ENCODE measurements at regions not wholly inside any gene's neighbourhood (a gene's known extent, or its start where the extent isn't known, plus 50 kb on each side); places are given as distances from the start of the nearest gene placed in this dataset.

DNA sequence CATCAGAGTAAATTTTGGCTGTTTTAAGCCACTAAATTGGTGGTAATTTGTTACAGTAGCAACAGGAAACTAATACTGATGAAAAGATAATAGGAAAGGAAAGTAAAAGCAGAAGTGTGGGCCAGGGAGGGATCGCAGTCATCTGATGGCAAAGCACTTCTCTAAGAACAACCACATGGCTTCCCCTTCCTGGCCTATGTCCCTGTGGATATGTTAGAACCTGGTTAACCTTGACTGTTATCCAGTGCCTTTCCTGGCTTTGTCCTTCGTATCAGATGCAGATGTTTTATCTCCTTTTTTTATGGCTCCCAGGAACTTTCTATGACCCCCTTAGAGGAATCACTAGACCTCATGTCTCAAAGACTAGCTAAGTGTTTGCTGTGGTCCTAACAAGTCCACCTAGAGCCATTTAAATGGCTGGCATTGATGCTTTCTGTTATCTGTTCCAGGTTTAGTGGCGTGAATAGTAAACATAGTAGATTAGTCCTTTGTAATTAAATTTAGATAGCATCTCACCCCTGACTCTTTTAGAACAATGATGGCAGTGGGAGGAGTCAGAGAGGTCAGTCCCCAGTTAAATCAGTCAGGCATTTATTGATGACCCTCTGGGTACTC is 79.2 kb upstream of the PHACTR2 start:
- H3K4me3 Mint-ChIP-seq, result no peak overlapping the region
- peak; percentile 31 for DNase-seq
- intact Hi-C loops (cut with micrococcal nuclease), result no loop called here

DNA sequence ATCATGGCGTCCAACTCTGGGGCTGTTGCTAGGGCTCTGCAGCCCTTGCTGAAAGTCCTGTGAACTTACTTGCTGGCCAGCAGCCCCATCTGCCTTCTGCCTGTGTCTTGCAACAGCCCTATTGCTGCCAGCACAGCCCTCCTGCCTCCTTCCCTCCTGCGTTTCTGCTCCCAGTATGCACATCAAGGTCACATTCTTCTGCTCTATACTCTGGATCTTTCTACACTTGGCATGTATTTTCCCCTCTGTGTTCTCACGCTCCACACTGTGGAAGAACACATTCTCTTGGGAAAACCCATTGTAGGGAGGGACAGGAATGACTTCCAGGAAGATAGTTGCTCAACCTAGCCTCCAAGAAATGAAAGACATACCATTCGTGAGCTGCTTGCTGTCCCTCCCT is 80.9 kb upstream of the PHACTR2 start:
- DNase-seq, result no peak
- TF ChIP-seq, protein P1, sequence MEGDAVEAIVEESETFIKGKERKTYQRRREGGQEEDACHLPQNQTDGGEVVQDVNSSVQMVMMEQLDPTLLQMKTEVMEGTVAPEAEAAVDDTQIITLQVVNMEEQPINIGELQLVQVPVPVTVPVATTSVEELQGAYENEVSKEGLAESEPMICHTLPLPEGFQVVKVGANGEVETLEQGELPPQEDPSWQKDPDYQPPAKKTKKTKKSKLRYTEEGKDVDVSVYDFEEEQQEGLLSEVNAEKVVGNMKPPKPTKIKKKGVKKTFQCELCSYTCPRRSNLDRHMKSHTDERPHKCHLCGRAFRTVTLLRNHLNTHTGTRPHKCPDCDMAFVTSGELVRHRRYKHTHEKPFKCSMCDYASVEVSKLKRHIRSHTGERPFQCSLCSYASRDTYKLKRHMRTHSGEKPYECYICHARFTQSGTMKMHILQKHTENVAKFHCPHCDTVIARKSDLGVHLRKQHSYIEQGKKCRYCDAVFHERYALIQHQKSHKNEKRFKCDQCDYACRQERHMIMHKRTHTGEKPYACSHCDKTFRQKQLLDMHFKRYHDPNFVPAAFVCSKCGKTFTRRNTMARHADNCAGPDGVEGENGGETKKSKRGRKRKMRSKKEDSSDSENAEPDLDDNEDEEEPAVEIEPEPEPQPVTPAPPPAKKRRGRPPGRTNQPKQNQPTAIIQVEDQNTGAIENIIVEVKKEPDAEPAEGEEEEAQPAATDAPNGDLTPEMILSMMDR (IDR thresholded peaks at IDR 0.05), result no peak
- Mint-ChIP-seq H3K36me3 (ENCODE audit: low read depth) (no peaks in the 10 kb centered on the region), H3K27me3 (no peaks in the 10 kb centered on the region), H3K27ac (no peak overlapping the region), H3K4me1 (ENCODE audit: low read depth) (peaks cover 13% of the 10 kb centered on the region), H3K4me3 (no peak overlapping the region), H3K9me3 (no peaks in the 10 kb centered on the region)
- no peak for ATAC-seq
- CTCF ChIA-PET, result no interaction called here
- intact Hi-C loops (cut with micrococcal nuclease), result no loop called here
- POLR2A ChIA-PET, result no interaction called here

More for the DNA sequence above, 79.2 kb upstream of the PHACTR2 start:
- H3K27me3 Mint-ChIP-seq, result no peaks in the 10 kb centered on the region
- TF ChIP-seq, protein P1 (IDR thresholded peaks at IDR 0.05), result no peak
- H3K36me3 Mint-ChIP-seq (ENCODE audit: low read depth), result no peaks in the 10 kb centered on the region
- ChIA-PET CTCF (interaction anchor here (1.2 to 1.3 kb wide), 2 partner anchors 8 to 342 kb away, joined by 3 to 4 read pairs; no protein-coding TSS in a partner anchor), POLR2A (interaction anchor here (1.2 kb wide), 1 partner anchor 9 kb away, joined by 3 read pairs; no protein-coding TSS in a partner anchor)
- peak; percentile 60 for ATAC-seq
- peaks cover 13% of the 10 kb centered on the region for H3K4me1 Mint-ChIP-seq (ENCODE audit: low read depth)
- peak overlapping the region; percentile 28 for H3K27ac Mint-ChIP-seq
- no peaks in the 10 kb centered on the region for H3K9me3 Mint-ChIP-seq

DNA sequence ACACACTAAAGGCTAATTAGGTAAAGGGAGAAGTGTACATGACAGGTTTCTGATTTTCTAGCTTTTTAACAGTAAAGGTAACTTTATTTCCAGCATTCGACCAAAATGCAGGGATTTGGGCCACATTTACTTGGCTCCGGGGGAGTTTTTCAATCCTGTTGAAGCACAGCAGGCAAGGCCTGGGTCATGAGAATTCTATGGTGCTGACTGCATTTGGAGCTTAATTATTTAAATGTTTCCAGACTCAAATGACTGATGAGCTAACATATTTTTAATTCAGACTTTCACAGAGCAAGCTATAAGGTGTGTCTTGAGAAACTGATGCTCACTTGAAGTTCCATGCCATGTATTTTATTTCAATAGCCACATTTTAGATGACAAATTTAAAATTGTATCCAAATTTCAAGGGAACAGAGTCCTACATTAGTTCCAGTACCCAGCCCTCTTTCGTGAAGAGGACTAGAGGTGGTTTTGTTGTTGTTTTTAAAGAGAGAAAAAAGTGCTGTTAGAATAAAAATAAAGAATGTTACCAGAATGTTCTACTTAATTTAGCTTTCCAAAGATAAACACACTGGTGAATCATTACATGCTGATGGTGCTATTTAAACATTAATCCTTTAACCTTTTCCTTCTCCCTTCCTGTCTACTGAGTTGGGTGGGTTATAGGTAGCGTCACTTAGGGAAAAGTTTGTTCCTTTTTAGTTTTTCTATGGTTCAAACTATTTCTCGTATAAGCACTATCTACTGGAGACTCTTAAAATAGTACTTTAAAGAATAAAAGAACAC is 82.3 kb upstream of the PHACTR2 start:
- ATAC-seq (no peak), DNase-seq (no peak)
- no peaks in the 10 kb centered on the region for H3K9me3 Mint-ChIP-seq
- H3K27ac Mint-ChIP-seq, result no peak overlapping the region
- no peaks in the 10 kb centered on the region for H3K36me3 Mint-ChIP-seq (ENCODE audit: low read depth)
- peaks cover 13% of the 10 kb centered on the region for H3K4me1 Mint-ChIP-seq (ENCODE audit: low read depth)
- CTCF ChIA-PET, result interaction anchor here (0.8 to 1.7 kb wide), 5 partner anchors 18 to 418 kb away, joined by 3 to 6 read pairs (median 4); partner anchors contain the start of gene LTV1
- no peak overlapping the region for H3K4me3 Mint-ChIP-seq
- TF ChIP-seq, protein P1 (IDR thresholded peaks at IDR 0.05), result no peak
- POLR2A ChIA-PET, result no interaction called here
- no peaks in the 10 kb centered on the region for H3K27me3 Mint-ChIP-seq
- intact Hi-C loops (cut with micrococcal nuclease), result no loop called here

DNA sequence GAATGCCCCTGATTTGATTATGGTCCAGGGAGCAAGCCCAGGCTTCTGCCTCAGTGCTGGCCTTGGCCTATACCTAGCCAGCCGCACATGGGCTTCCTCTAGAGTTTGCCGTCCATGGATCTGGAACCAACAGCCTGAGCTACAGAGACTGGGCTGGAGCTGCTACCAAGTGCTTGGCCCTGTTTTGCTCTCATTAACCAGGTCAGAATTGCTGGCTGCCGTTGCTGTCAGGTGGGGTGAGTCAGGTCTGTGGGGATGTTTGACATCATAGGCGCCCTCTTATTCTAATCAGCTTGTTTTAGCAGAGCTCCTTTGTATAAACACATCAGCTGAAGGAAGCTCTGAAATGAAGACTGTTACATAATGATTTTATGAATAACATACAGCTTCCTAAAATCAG is 83.1 kb upstream of the PHACTR2 start:
- intact Hi-C loops (cut with micrococcal nuclease), result no loop called here
- ATAC-seq (peak; percentile 49), DNase-seq (peak; percentile 8)

More for the DNA sequence above, 83.1 kb upstream of the PHACTR2 start:
- ChIA-PET CTCF (interaction anchor here (0.8 to 1.7 kb wide), 5 partner anchors 17 to 419 kb away, joined by 3 to 6 read pairs (median 4); partner anchors contain the start of gene LTV1), POLR2A (no interaction called here)
- TF ChIP-seq, protein P1 (IDR thresholded peaks at IDR 0.05), result no peak
- H3K4me1 Mint-ChIP-seq (ENCODE audit: low read depth), result peaks cover 13% of the 10 kb centered on the region
- no peak overlapping the region for H3K27ac Mint-ChIP-seq
- H3K27me3 Mint-ChIP-seq, result no peaks in the 10 kb centered on the region
- H3K9me3 Mint-ChIP-seq, result no peaks in the 10 kb centered on the region
- H3K4me3 Mint-ChIP-seq, result no peak overlapping the region
- no peaks in the 10 kb centered on the region for H3K36me3 Mint-ChIP-seq (ENCODE audit: low read depth)

Measured in activated CD8-positive, alpha-beta T cell treated with anti-CD3 and anti-CD28 coated beads for 36 hours (primary cell).